HCT116 (cell line): ENCODE measurements at regions not wholly inside any gene's neighbourhood (a gene's known extent, or its start where the extent isn't known, plus 50 kb on each side); places are given as distances from the start of the nearest gene placed in this dataset.

Experiments used
- CEBPB ChIP-seq: IDR thresholded peaks from 2 replicates; pipeline ENCODE4 v1.6.1; 2012; ENCODE audit warnings: low read depth
- EZH2 ChIP-seq: fragments of 200-600 bp; sonication (generic); IDR thresholded peaks from 2 replicates; pipeline ENCODE4 v1.6.1; 2017; ENCODE audit warnings: antibody characterized with exemption, mixed run types
- JUND ChIP-seq: IDR thresholded peaks from 2 replicates; pipeline ENCODE4 v1.6.1; 2012
- POLR2A ChIP-seq: IDR thresholded peaks from 2 replicates; pipeline ENCODE4 v1.7.0; 2011; ENCODE audit warnings: borderline replicate concordance; ENCODE audit not compliant: insufficient read depth, insufficient read length; ENCODE audit errors: extremely low read depth
- POLR2AphosphoS5 ChIP-seq: IDR thresholded peaks from 2 replicates; pipeline ENCODE4 v1.6.1; 2011; ENCODE audit warnings: mild to moderate bottlenecking, low read depth, low read length, moderate library complexity
- RAD21 ChIP-seq: IDR thresholded peaks from 2 replicates; pipeline ENCODE4 v1.6.1; 2012; ENCODE audit warnings: low read depth, mild to moderate bottlenecking
- SP1 ChIP-seq: IDR thresholded peaks from 2 replicates; pipeline ENCODE4 v1.6.1; 2012; ENCODE audit warnings: low read depth
- ZFX ChIP-seq: fragments of 450-650 bp; IDR thresholded peaks from 2 replicates; pipeline ENCODE4 v1.6.1; 2017
- ZNF274 ChIP-seq: fragments of 200-500 bp; sonication (Bioruptor generic); IDR thresholded peaks from 2 replicates; pipeline ENCODE4 v1.6.1; 2014; ENCODE audit warnings: mild to moderate bottlenecking, low read depth, low read length, inconsistent platforms
- TF ChIP-seq, protein P1 (sequence below), 3 experiments: fragments of 200-600 bp in 1 of 3; sonication (generic) in 1 of 3; IDR thresholded peaks in 2 of 3; conservative IDR thresholded peaks in 1 of 3; 2 replicates each; pipeline ENCODE4 v1.5.1; 2012 to 2017; ENCODE audit warnings: low read depth in 2 of 3, low read length in 2 of 3, antibody characterized with exemption in 1 of 3, borderline replicate concordance in 1 of 3, control low read depth in 1 of 3, mild to moderate bottlenecking in 1 of 3, mixed read lengths in 1 of 3, mixed run types in 1 of 3, moderate library complexity in 1 of 3; ENCODE audit not compliant: insufficient read depth in 1 of 3

GRCh38 chr4:24102621-24103020 is 212.8 kb upstream of the PPARGC1A start:
- TF ChIP-seq, protein P1, sequence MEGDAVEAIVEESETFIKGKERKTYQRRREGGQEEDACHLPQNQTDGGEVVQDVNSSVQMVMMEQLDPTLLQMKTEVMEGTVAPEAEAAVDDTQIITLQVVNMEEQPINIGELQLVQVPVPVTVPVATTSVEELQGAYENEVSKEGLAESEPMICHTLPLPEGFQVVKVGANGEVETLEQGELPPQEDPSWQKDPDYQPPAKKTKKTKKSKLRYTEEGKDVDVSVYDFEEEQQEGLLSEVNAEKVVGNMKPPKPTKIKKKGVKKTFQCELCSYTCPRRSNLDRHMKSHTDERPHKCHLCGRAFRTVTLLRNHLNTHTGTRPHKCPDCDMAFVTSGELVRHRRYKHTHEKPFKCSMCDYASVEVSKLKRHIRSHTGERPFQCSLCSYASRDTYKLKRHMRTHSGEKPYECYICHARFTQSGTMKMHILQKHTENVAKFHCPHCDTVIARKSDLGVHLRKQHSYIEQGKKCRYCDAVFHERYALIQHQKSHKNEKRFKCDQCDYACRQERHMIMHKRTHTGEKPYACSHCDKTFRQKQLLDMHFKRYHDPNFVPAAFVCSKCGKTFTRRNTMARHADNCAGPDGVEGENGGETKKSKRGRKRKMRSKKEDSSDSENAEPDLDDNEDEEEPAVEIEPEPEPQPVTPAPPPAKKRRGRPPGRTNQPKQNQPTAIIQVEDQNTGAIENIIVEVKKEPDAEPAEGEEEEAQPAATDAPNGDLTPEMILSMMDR (IDR thresholded peaks at IDR 0.05 in 2 of 3, conservative IDR thresholded peaks at IDR 0.05 in 1 of 3; ENCODE audit: borderline replicate concordance in 1 of 3, insufficient read depth in 1 of 3, low read depth in 2 of 3, low read length in 2 of 3): no peak
- no peak for TF ChIP-seq ZFX
- no peak for TF ChIP-seq EZH2
- no peak for TF ChIP-seq ZNF274
- TF ChIP-seq POLR2AphosphoS5: no peak
- no peak for TF ChIP-seq POLR2A
- TF ChIP-seq JUND: no peak
- no peak for TF ChIP-seq CEBPB
- no peak for TF ChIP-seq RAD21
- no peak for TF ChIP-seq SP1
